ENCODE measurements at regions not wholly inside any gene's neighbourhood (a gene's known extent, or its start where the extent isn't known, plus 50 kb on each side); places are given as distances from the start of the nearest gene placed in this dataset.
A peak's percentile ranks its signal among the peaks of the same experiment; 100 is the strongest.
"Not testable (repeated sequence)": the region's sequence is repeated elsewhere in the genome, so short reads cannot be mapped to it uniquely, and the experiment has no call there.

DNA sequence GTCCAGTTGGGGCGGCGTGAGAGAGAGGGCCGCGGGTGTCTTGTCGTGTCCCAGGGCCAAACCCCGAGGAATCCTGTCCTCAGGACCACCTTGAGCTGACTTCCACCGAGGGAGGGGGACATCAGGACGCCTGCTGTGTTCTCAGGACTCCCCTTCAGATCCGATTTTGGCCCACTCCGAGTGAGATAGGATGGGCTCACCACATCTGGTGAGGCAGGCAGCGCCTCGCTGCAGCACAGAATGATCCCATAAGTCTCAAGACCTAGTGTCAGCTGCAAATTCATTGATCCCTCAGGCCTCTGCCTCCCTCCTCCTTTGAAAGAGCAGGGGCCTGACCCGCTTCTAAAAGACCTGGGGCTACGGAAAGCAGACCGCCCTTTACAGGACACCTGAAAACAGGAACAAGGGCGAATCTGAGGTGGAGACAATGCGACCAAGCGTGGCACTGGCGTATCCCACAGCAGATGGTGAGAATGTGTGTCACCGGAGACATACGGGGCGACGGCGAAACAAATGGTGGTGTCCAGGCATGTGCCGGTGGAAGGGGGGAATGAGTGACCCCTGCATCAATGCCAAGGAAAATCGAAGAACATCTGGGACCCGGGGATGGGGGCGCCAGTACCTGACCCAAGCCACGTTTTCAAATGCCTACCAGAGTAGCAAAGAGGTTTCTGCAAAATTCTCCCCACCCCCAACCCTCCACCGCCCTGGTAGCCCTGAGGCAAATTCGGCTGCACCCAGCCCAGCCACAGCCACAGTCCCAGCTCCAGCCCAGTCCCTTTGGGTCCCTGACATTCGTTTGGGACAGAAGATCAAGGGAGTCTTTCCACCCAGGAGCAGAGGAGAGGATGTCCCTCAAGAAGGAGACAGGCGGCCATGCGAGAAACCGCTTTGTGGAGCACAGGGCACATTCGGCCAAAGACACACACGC lies 162.1 kb upstream of the ZNF337 start:
- H3K27me3 ChIP-seq (ENCODE audit: control insufficient read depth, insufficient read depth, low read length): no peaks in the 10 kb centered on the region
- CTCF ChIA-PET: no interaction called here
- peak overlapping the region; percentile 30 for H3K4me3 ChIP-seq (ENCODE audit: low read depth, low read length)
- no peak for DNase-seq (ENCODE audit: low read depth)
- H3K36me3 ChIP-seq (ENCODE audit: control insufficient read depth, insufficient read depth, low read length): no peaks in the 10 kb centered on the region
- TF ChIP-seq, protein P1, sequence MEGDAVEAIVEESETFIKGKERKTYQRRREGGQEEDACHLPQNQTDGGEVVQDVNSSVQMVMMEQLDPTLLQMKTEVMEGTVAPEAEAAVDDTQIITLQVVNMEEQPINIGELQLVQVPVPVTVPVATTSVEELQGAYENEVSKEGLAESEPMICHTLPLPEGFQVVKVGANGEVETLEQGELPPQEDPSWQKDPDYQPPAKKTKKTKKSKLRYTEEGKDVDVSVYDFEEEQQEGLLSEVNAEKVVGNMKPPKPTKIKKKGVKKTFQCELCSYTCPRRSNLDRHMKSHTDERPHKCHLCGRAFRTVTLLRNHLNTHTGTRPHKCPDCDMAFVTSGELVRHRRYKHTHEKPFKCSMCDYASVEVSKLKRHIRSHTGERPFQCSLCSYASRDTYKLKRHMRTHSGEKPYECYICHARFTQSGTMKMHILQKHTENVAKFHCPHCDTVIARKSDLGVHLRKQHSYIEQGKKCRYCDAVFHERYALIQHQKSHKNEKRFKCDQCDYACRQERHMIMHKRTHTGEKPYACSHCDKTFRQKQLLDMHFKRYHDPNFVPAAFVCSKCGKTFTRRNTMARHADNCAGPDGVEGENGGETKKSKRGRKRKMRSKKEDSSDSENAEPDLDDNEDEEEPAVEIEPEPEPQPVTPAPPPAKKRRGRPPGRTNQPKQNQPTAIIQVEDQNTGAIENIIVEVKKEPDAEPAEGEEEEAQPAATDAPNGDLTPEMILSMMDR (IDR thresholded peaks at IDR 0.05; ENCODE audit: insufficient read depth, low read depth, low read length): no peak
- POLR2A ChIA-PET: no interaction called here

GRCh38 chr20:25857091-25857788 lies 160.6 kb upstream of the ZNF337 start:
- H3K4me3 ChIP-seq (ENCODE audit: low read depth, low read length); POLR2A ChIA-PET; H3K27me3 ChIP-seq (ENCODE audit: control insufficient read depth, insufficient read depth, low read length); H3K36me3 ChIP-seq (ENCODE audit: control insufficient read depth, insufficient read depth, low read length); CTCF ChIA-PET; DNase-seq (ENCODE audit: low read depth): not testable (repeated sequence)

- ChIA-PET CTCF (no interaction called here), POLR2A (no interaction called here)
- Histone ChIP-seq H3K36me3 (ENCODE audit: control insufficient read depth, insufficient read depth, low read length) (no peaks in the 10 kb centered on the region), H3K27me3 (ENCODE audit: control insufficient read depth, insufficient read depth, low read length) (no peaks in the 10 kb centered on the region), H3K4me3 (ENCODE audit: low read depth, low read length) (no peak overlapping the region)
- TF ChIP-seq, protein P1 (IDR thresholded peaks at IDR 0.05; ENCODE audit: insufficient read depth, low read depth, low read length): no peak
- DNase-seq (ENCODE audit: low read depth): no peak
Measured at GRCh38 chr20:25856256-25856884, 159.7 kb upstream of the ZNF337 start.

- POLR2A ChIA-PET; DNase-seq (ENCODE audit: low read depth); CTCF ChIA-PET: not testable (repeated sequence)
Measured at GRCh38 chr20:25855451-25856156, 159.0 kb upstream of the ZNF337 start.

DNA sequence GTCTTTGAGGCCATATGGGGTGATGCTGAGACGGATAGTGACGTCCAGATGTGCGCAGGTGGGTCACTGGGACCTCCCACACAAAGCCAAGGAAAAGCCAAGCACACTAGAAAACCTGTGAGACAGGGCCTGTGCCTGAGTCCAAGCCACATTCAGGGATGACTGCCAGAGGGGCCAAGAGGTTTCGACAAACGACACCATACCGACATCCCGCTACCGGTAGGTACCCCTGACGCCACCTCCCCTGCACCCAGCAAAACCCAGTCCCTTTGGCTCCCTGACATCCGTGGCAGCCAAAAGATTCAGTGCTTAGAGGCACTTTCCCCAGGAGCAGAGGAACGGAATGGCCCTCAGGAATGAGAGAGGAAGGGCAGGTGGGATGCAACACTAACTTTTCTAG lies 158.0 kb upstream of the ZNF337 start:
- DNase-seq (ENCODE audit: low read depth); H3K4me3 ChIP-seq (ENCODE audit: low read depth, low read length); POLR2A ChIA-PET; CTCF ChIA-PET; H3K36me3 ChIP-seq (ENCODE audit: control insufficient read depth, insufficient read depth, low read length); H3K27me3 ChIP-seq (ENCODE audit: control insufficient read depth, insufficient read depth, low read length): not testable (repeated sequence)

More at GRCh38 chr20:25855451-25856156, 159.0 kb upstream of the ZNF337 start:
- not testable (repeated sequence) for H3K4me3 ChIP-seq (ENCODE audit: low read depth, low read length); H3K27me3 ChIP-seq (ENCODE audit: control insufficient read depth, insufficient read depth, low read length); H3K36me3 ChIP-seq (ENCODE audit: control insufficient read depth, insufficient read depth, low read length)

DNA sequence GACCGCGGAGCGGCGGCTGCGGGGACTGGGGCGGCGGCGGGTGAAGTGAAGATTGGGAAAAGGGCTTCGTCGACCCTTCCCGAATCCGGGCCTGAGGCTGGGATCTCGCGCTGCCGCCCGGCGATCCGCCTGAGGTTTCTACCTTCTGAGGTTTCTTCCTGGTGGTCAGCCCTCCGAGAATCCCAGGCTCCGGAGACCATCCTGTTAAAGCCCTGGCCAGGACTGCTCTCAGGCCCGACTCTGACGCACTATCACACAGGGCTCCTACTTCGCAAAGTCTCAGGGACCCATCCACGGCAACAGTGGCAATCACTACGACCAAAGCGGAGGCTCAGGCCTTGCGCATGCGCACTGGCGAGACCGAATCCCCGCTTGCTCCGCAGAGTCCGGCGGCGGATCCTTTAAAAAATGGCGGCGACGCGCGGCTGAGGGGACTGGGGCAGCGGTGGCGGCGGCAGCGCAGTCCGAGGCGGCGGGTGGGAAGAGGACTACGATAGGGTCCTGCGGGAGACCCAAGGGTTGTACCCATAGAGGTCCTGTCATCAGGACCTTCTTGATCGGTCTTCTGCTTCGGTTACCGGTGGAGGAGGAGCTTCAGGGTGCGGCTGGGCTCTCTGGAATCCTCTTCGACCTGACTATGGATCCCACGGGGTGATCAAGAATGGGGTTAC lies 157.2 kb upstream of the ZNF337 start:
- H3K36me3 ChIP-seq (ENCODE audit: control insufficient read depth, insufficient read depth, low read length); H3K27me3 ChIP-seq (ENCODE audit: control insufficient read depth, insufficient read depth, low read length); POLR2A ChIA-PET; CTCF ChIA-PET; DNase-seq (ENCODE audit: low read depth): not testable (repeated sequence)
- peak overlapping the region; percentile 49 for H3K4me3 ChIP-seq (ENCODE audit: low read depth, low read length)

- CTCF ChIA-PET; POLR2A ChIA-PET; H3K36me3 ChIP-seq (ENCODE audit: control insufficient read depth, insufficient read depth, low read length); H3K27me3 ChIP-seq (ENCODE audit: control insufficient read depth, insufficient read depth, low read length); DNase-seq (ENCODE audit: low read depth): not testable (repeated sequence)
- H3K4me3 ChIP-seq (ENCODE audit: low read depth, low read length): peak overlapping the region; percentile 49
Measured at GRCh38 chr20:25852968-25853717, 156.5 kb upstream of the ZNF337 start.

DNA sequence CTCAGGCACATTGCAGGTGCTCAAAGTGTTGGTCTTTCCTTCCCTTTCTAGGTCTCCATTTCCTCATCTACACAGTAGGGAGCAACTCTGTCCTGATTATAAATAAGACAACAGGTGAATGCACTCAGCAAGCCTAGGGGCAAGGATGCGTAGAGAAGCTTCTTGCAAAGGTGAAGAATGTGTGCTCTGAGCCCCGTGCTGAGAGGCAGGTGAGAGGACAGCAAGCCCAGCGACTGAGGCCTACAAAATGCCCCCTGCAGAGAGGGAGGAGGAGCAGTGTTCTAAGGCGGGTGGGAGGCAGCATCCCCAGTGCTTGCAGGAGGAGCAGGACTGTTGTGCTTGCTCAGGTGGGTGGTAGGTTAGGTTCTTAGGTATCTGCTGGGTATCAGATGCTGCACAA lies 153.5 kb upstream of the ZNF337 start:
- CTCF ChIA-PET; H3K36me3 ChIP-seq (ENCODE audit: control insufficient read depth, insufficient read depth, low read length); POLR2A ChIA-PET; H3K4me3 ChIP-seq (ENCODE audit: low read depth, low read length); H3K27me3 ChIP-seq (ENCODE audit: control insufficient read depth, insufficient read depth, low read length); DNase-seq (ENCODE audit: low read depth): not testable (repeated sequence)
